GM10847 (cell line): ENCODE measurements at regions not wholly inside any gene's neighbourhood (a gene's known extent, or its start where the extent isn't known, plus 50 kb on each side); places are given as distances from the start of the nearest gene placed in this dataset.

Source experiments
- POLR2A ChIP-seq: IDR thresholded peaks from 2 replicates; pipeline ENCODE4 v1.6.1; 2011; ENCODE audit not compliant: insufficient read length; ENCODE audit errors: extremely low read depth

DNA sequence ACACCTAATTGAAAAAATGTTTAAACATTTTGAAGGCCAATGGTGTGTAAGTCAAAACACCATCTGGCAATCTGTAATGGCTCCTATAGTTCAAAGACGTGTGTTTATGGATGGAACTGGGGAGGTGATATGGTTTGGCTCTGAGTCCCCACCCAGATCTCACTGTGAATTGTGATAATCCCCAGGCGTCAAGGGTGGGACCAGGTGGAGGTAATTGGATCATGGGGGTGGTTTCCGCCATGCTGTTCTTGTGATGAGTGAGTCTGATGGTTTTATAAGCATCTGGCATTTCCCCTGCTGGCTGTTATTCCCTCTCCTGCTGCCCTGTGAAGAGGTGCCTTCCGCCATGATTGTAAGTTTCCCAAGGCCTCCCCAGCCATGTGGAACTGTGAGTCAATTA is 52.2 kb downstream of the ADRA2C start:
- TF ChIP-seq POLR2A: no peak

DNA sequence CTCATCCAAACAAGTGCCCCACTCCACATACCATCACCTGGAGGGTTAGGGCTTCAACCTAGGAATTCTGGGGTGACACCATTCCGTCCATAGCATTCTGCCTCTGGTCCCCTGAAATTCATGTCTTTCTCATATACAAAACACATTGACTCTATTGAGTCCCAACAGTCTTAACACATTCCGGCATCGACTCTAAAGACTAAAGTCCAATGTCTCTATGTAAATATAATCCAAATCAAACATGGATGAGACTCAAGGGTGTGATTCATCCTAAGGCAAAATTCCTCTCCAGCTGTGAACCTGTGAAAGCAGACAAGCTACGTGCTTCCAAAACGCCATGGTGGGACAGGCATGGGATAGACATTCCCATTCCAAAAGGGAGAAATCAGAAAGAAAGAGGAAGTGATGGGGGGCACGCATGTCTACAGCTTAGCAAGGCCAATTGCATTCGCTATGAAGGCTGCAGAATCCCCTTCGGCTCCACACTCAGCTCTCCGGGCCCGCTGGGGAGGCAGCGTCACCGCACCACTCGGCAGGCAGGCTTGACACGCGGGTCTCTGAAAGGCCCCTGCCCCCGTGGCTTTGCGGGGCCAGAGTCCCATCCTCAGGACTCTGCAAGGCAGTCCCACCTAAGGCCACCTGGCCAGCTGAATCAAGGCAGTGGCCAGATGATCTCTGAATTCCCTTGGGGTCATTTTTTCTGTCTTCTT is 53.2 kb downstream of the ADRA2C start:
- no peak for TF ChIP-seq POLR2A

DNA sequence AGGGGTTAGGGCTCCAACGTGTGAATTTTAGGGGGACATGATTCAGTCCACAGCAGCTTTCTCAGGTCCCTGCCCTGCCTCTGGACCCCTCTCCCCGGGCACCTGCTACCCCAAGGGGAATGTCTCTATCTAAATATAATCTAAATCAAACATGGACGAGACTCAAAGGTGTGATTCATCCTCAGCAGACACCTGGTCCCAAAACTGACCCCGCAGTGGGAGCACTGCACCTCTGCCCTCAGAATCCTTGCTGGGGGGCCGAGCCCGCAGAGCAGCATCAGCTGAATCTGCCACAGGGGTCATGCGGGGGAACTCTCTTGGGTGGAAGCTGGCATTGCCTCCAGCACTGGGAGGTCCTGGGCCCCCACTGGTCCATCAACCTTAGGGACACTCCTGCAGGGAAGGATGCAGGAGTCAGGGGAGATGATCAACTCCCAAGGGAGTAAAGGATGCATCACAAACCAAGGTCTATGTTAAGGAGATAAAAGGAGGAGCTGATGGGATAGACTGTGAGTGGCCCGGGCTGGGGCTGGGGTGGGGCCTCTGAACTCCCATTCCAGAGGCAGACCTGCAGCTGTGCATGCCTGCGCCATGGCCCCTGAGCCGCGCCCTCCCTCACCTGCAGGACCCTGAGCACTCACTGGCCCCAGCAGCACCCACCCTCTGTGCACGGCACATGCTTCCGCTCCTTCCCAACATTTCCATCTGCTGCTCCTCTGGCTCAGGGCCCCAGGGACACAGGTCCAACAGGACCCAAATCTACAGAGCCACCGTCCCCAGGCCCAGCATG is 54.0 kb downstream of the ADRA2C start:
- no peak for TF ChIP-seq POLR2A

DNA sequence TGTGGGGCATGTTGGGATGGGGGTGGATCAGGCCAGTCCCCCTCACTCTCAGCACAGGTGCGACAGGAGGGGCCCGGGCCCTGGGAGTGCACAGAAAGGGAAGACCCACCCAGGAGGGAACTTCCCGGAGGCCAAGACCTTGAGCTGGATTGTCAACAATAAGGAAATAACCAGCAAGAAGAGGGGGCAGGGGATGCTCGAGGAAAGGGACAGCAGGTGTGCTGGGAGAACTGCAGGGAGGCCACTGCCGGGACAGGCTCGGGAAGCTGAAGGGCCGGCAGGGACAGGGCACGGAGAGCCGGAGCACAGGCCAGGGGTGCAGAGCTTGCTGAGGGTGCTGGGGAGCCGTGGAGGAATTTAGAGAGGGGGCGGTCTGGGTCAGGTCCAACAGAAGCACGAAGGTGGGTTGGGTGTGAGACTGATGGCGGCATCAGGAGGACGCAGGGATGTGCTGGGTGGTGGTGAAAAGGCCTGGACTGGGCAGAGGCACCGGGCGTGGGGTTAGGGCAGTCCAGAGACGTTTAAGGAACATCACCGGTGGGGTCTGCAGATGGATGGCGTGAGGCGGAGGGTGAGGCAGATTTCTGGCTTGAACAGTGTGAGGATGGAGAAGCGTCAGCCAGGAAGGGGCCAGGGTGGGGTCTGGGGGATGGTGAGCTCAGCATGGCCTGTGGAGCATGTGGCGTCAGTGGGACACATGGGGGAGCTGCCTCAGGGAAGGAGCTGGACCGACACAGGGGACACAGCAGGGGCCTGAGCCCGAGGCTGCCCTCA is 54.8 kb downstream of the ADRA2C start:
- no peak for TF ChIP-seq POLR2A

DNA sequence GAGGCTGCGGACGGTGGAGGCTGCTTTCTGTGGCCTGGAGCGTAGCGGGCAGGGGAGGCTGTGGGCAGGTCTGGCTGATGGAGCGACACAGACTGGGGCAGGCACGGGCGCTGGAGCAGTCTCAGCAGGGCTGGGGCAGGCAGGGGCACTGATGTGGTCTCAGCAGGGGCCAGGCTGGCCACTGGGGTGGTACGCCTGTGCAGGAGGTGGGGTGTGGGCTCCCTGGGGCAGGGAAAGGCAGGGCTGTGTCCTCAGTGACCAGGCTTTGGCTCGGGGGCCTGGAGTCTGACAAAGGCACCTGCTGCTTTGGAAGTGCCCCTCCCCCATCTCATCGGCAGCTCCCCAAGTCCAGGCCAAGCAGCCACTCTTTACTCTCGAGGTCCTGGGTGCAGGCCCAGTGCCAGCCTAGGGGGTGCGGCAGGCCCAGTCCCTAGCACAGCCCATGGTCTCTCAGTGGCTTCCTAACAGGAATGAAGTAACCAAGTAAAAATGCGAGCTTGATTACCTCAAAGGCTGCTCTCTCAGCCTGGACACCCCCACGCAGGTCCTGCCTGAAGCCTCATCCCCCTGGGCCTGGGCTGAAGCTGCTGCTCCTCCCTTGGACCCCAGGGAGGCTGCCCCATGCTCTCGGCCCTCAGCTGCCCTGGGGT is 55.5 kb downstream of the ADRA2C start:
- no peak for TF ChIP-seq POLR2A

DNA sequence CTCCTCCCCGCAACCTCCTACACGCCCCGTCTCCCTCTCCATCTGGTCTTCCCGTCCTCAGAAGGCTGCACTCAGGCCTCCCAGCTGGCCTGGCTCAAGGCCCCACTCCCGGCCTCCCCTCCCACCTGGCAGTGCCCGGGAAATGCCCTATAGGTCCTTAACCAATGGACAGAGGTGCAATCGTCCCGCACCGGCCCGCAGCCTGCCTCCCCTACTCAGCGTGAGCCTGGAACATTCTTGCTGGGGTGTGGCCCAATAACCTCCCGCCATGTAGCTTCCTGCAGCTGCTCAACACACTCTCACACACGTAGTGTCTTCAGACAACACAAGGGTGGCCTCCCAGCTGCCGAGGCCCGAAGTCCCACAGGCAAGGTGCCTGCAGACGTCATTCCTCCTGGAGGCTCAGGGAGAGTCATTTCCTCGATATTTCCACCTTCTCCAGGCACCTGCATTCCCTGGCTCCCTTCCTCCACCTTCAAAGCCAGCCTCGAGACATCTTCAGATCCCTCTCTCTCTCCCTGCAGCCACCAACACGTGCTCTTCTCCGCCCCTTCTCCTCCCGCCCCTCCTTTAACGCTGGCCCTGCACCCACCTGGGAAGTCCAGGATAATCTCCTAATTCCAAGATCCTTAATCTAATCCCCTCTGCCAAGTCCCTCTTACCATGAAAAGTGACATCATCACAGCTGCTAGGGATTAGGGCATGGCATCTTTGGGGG is 56.2 kb downstream of the ADRA2C start:
- TF ChIP-seq POLR2A: no peak

DNA sequence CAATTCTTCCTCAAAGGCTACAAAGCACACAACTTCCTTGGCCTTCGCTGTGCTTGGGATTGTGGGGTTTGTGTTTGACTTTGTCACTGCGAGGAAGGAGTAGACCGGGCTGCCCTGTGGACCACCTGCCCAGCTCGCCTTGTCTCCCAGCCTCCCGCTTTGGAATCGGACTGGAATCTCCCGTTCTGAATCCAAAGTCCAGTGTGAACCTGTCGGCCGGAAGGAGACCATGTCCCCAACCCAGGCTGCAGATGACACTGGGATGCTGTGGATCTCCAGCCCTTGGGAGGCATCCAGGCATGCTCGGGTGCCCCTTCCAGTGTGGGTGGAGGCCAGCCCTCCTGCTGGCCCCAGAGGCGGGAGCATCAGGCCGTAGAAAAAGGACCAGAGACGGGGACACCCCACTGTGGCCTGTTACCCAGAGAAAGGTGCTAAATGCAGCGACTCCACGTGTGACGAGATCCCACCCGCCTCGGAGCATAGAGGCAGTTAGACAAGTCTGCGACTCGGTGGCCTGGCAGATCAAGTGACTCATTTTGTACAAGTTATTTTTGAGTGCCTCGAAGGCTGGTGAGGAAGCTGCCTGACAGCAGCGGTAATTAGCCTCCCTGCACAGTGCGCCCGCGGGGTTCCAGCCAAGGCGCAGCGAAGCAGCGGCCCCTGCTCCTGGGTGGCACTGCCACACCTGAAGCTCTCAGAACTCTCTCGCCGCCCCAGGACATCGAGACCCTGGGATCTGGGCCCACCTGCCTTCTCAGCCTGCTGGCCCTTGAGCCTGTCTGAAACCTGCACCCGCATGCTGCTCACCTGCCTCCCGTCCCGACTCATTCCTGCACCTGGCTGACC is 57.5 kb downstream of the ADRA2C start:
- TF ChIP-seq POLR2A: no peak

DNA sequence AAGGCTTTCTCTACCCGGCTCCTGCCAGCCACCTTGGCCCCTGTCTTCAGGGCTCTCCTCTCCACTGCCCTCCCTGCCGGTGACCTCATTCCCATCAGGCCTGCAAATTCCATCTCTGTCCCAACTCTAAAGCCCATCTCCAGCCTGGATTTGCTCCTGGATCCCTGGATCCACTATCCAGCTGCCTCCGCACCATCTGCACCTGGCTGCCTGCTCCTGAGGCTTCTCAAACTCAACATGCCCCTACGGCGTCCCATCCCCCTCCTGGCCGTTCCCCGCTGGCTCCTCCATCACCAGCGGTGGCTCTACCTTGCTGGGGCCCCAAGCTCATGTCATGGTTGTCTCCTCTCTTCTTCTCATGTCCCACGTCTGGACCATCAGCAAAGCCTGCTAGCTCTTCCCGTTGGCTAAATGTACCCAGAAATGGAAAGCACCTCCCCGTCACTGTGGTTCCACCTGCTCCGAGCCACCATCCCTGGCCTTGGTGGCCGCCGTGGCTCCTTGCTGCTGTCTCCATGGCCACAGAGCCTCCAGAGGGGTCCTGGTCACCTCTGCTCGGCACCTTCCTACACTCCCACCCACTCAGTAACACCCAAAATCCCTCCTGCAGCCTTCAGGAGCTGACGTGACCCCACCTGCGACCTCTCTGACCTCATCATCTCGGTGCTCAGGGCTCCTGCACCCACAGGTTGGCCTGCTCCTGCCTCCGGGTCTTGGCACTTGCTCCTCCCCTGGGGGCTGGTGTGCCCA is 58.5 kb downstream of the ADRA2C start:
- TF ChIP-seq POLR2A: no peak

DNA sequence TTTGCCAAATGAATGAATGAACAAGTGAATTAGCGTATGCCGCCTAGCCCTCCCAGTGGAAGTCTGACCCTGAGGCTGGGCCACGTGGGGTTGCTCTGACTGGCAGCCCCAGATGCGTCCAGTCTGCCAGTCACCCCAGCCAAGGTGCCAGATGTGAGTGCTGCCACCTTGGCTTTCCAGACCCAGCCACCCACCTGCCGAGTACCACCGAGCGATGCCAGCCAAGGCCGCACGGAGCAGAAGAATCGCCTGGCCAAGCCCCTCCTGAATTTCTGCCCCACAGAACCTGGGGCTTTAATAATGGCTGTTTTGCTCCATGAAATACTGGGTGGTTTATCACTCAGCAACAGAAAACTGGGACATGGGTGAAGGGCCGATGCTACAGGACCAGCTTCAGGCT is 59.3 kb downstream of the ADRA2C start:
- TF ChIP-seq POLR2A: no peak

DNA sequence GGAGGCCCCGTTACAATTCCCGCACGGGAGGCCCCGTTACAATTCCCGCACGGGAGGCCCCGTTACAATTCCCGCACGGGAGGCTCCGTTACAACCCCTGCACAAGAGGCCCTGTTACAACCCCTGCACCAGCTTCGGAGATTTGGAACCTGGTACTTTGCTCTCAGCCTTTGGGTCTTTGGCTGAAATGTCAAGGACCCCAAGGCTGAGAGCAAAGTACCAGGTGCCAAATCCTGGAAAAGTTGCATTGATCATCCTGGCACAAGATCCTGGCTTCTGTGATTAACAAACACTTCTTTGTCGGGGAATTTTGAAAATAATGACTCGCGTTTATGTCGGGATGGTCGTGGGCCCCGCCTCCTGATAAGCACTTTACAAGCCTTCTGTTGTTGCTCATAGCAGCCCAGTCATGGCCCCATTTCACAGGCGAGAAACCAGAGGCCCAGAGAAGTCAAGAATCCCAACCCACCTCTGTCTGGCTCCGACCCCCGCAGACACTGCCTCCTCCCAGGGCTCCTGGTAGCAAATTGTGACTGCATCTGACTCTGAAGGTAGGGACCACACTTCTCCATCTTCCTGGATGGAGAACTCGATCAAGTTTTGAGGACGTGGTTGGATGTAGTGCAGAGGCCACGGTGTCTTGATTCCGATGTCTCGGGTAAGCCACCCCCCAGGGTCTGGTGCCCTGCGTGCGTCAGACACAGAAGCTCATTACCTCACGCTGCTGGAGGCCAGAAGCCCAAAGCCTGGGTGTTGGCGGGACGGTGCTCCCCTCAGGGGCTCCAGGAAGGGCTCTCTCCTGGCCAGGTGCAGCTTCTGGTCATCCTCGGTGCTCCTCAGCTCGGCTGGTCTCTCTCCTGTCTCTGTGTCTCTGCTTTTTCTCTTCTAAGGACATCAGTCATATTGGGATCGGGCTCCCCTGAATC is 60.3 kb downstream of the ADRA2C start:
- no peak for TF ChIP-seq POLR2A

DNA sequence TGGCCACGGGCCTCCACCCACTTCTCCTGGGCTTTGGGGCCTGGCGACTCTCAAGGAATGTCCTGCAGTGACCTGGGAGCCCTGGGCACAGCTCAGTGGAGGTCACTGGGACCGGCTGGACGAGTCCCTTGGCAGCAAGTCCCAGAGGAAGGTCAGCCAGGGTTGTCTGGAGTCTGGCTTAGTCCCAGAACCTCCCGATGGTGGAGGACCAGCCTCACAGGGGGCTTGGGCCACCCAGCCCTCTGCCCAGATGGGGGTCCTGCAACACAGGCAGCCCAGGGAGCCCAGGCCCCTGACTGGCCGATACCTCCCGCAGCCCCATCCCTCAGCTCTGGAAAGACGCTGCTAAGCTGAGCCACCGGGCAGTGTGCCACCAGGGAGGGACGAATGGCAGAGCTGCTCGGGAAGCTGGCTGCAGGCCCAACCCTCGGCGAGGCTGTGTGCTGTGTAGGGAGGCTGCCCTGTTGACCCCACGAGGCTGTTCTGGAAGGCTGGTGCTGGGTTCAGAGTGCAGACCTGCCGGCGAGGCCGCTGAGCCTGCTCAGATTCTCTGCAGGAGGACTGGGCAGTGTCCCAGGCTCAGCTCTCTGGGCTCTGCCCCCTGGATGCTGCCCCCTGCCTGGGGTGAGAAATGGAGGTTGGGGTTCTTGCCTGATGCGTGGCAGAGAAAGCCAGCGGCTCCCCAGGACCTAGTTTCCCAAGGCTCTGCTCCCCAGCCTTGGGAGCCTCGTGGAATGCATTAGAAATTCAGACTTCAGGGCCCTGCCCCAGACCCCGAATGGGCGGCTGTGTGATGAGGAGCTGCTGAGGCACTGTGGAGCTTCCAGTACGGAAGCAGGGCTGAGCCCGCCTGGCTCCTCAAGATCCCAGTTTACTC is 61.7 kb downstream of the ADRA2C start:
- TF ChIP-seq POLR2A: no peak

DNA sequence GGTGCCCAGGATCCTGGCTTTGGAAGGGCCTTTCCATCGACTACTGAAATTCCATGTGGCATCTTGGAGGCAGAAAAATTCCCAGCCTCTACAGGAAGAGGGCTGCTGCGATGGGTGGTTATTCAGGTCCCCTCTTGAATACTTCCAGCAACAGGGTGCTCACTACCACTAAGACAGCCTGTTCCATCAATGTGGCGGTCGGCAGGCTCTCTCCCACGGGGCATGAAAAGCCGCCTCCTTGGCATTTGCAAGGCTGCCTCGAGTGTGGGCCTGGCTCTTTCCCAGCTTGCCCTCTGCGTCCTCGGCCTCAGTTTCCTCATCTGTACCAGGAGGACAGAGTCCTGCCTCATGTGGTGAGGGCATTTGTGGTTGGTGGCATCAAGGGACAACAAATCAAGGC is 62.4 kb downstream of the ADRA2C start:
- TF ChIP-seq POLR2A: no peak
